ENCODE measurements at regions not wholly inside any gene's neighbourhood (a gene's known extent, or its start where the extent isn't known, plus 50 kb on each side); places are given as distances from the start of the nearest gene placed in this dataset.

DNA sequence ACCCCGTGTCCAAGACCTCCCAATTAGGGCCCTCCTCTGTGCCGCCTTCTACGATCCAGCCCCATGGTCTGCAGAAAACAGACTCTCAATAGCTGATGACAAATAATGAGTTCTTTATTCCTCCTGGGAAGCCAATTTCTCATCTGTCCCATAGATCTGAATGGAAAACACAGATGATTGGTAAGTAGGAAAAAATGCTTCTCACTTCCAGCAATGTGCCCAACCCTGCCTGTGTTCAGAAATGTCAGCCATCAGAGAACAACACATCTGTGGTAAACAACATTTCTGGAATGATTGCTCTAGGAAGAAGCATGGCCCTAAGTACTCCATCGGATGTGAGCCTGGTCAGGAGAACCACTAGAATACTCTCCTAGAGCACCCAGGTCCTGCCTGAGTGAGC lies 240.5 kb upstream of the HES1 start:
- H3K79me2 ChIP-seq (replicated peaks; ENCODE audit: insufficient read depth): no peaks in the 10 kb centered on the region
- no peak for DNase-seq (ENCODE audit: low spot score)
- H3K9me3 Mint-ChIP-seq: 0 out of 3 replicates have a peak, but pooled peaks cover 8% of the 10 kb centered on the region
- H3F3A ChIP-seq (replicated peaks; ENCODE audit: low read depth): no peaks in the 10 kb centered on the region
- no peaks in the 10 kb centered on the region for H3K36me3 Mint-ChIP-seq (ENCODE audit: low read depth)
- no peak for TF ChIP-seq ZNF331 (CRISPR knock-in tag; IDR thresholded peaks at IDR 0.05; ENCODE audit: low read depth)
- TF ChIP-seq, protein P1, sequence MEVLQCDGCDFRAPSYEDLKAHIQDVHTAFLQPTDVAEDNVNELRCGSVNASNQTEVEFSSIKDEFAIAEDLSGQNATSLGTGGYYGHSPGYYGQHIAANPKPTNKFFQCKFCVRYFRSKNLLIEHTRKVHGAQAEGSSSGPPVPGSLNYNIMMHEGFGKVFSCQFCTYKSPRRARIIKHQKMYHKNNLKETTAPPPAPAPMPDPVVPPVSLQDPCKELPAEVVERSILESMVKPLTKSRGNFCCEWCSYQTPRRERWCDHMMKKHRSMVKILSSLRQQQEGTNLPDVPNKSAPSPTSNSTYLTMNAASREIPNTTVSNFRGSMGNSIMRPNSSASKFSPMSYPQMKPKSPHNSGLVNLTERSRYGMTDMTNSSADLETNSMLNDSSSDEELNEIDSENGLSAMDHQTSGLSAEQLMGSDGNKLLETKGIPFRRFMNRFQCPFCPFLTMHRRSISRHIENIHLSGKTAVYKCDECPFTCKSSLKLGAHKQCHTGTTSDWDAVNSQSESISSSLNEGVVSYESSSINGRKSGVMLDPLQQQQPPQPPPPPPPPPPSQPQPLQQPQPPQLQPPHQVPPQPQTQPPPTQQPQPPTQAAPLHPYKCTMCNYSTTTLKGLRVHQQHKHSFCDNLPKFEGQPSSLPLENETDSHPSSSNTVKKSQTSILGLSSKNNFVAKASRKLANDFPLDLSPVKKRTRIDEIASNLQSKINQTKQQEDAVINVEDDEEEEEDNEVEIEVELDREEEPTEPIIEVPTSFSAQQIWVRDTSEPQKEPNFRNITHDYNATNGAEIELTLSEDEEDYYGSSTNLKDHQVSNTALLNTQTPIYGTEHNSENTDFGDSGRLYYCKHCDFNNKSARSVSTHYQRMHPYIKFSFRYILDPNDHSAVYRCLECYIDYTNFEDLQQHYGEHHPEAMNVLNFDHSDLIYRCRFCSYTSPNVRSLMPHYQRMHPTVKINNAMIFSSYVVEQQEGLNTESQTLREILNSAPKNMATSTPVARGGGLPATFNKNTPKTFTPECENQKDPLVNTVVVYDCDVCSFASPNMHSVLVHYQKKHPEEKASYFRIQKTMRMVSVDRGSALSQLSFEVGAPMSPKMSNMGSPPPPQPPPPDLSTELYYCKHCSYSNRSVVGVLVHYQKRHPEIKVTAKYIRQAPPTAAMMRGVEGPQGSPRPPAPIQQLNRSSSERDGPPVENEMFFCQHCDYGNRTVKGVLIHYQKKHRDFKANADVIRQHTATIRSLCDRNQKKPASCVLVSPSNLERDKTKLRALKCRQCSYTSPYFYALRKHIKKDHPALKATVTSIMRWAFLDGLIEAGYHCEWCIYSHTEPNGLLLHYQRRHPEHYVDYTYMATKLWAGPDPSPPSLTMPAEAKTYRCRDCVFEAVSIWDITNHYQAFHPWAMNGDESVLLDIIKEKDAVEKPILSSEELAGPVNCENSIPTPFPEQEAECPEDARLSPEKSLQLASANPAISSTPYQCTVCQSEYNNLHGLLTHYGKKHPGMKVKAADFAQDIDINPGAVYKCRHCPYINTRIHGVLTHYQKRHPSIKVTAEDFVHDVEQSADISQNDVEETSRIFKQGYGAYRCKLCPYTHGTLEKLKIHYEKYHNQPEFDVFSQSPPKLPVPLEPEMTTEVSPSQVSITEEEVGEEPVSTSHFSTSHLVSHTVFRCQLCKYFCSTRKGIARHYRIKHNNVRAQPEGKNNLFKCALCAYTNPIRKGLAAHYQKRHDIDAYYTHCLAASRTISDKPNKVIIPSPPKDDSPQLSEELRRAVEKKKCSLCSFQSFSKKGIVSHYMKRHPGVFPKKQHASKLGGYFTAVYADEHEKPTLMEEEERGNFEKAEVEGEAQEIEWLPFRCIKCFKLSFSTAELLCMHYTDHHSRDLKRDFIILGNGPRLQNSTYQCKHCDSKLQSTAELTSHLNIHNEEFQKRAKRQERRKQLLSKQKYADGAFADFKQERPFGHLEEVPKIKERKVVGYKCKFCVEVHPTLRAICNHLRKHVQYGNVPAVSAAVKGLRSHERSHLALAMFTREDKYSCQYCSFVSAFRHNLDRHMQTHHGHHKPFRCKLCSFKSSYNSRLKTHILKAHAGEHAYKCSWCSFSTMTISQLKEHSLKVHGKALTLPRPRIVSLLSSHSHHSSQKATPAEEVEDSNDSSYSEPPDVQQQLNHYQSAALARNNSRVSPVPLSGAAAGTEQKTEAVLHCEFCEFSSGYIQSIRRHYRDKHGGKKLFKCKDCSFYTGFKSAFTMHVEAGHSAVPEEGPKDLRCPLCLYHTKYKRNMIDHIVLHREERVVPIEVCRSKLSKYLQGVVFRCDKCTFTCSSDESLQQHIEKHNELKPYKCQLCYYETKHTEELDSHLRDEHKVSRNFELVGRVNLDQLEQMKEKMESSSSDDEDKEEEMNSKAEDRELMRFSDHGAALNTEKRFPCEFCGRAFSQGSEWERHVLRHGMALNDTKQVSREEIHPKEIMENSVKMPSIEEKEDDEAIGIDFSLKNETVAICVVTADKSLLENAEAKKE (CRISPR knock-in tag; IDR thresholded peaks at IDR 0.05): no peak
- H3K4me1 ChIP-seq (ENCODE audit: insufficient read depth): peaks cover 14% of the 10 kb centered on the region
- H3K36me3 ChIP-seq (ENCODE audit: insufficient read depth): peaks cover 1% of the 10 kb centered on the region; the same call in 1 of the 2 replicates
- no peak overlapping the region for H3K4me3 Mint-ChIP-seq
- no peaks in the 10 kb centered on the region for H3K9me2 ChIP-seq (ENCODE audit: insufficient read depth)
- no peak overlapping the region for H3K4me2 ChIP-seq
- H3K27ac Mint-ChIP-seq: no peak overlapping the region
- H3K27me3 Mint-ChIP-seq (ENCODE audit: insufficient read depth, low read depth, poor library complexity): no peaks in the 10 kb centered on the region
- no peak overlapping the region for H3K27ac ChIP-seq (ENCODE audit: low read depth)
- H3K27me3 ChIP-seq (ENCODE audit: insufficient read depth): no peaks in the 10 kb centered on the region
- H3K4me3 ChIP-seq: no peak overlapping the region
- H2AFZ ChIP-seq: no peak overlapping the region
- no peak for ATAC-seq
- H4K20me1 ChIP-seq (replicated peaks; ENCODE audit: insufficient read depth): no peaks in the 10 kb centered on the region
- peaks cover 25% of the 10 kb centered on the region for H3K4me1 Mint-ChIP-seq

DNA sequence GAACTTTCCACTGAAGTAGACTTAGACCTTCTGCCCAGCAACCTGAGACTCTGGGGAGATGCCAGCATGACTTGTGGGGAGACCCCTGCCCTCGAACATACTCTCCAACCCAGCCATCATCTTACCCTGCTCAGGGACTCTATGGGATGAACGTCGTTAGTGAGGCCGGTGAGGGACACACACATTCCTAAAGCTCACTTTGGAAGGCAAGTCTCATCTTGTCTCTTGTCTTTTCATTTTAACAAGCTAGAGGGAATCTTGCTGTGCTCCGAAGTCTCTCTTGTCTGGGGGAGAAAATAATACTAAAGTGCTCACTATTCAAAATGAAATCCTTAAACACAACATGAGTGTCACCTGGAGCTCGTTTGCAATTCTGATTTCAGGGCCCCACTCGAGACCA lies 239.5 kb upstream of the HES1 start:
- Histone ChIP-seq H3K27me3 (ENCODE audit: insufficient read depth) (no peaks in the 10 kb centered on the region), H3K4me3 (no peak overlapping the region), H3K79me2 (replicated peaks; ENCODE audit: insufficient read depth) (no peaks in the 10 kb centered on the region), H3K9me2 (ENCODE audit: insufficient read depth) (no peaks in the 10 kb centered on the region), H3K27ac (ENCODE audit: low read depth) (no peak overlapping the region), H2AFZ (no peak overlapping the region; the same call in 1 of the 2 replicates), H3K4me1 (ENCODE audit: insufficient read depth) (peaks cover 14% of the 10 kb centered on the region), H3K4me2 (no peak overlapping the region), H3K36me3 (ENCODE audit: insufficient read depth) (peaks cover 6% of the 10 kb centered on the region; the same call in 1 of the 2 replicates), H4K20me1 (replicated peaks; ENCODE audit: insufficient read depth) (no peaks in the 10 kb centered on the region), H3F3A (replicated peaks; ENCODE audit: low read depth) (no peaks in the 10 kb centered on the region)
- H3K36me3 Mint-ChIP-seq (ENCODE audit: low read depth): peaks cover 3% of the 10 kb centered on the region; the same call in 2 of the 3 replicates
- H3K27ac Mint-ChIP-seq: no peak overlapping the region
- peaks cover 25% of the 10 kb centered on the region for H3K4me1 Mint-ChIP-seq
- H3K9me3 Mint-ChIP-seq: peaks cover 8% of the 10 kb centered on the region; the same call in 2 of the 3 replicates
- H3K27me3 Mint-ChIP-seq (ENCODE audit: insufficient read depth, low read depth, poor library complexity): no peaks in the 10 kb centered on the region
- no peak overlapping the region for H3K4me3 Mint-ChIP-seq
- ATAC-seq (no peak), DNase-seq (ENCODE audit: low spot score) (no peak)
- TF ChIP-seq STAT1 (IDR thresholded peaks at IDR 0.05; ENCODE audit: unreplicated experiment) (no peak), JUNB (IDR thresholded peaks at IDR 0.05; ENCODE audit: unreplicated experiment) (no peak)
- TF ChIP-seq, protein P1 (CRISPR knock-in tag; IDR thresholded peaks at IDR 0.05): no peak
